ENCODE measurements at regions not wholly inside any gene's neighbourhood (a gene's known extent, or its start where the extent isn't known, plus 50 kb on each side); places are given as distances from the start of the nearest gene placed in this dataset.
"Not testable (repeated sequence)": the region's sequence is repeated elsewhere in the genome, so short reads cannot be mapped to it uniquely, and the experiment has no call there.

GRCh38 chr13:79859756-79860155, 378.8 kb downstream of the NDFIP2 start:
- no peak for DNase-seq

GRCh38 chr13:79853251-79853650, 372.3 kb downstream of the NDFIP2 start:
- DNase-seq: no peak

GRCh38 chr13:79851318-79851717, 370.4 kb downstream of the NDFIP2 start:
- DNase-seq: no peak

- DNase-seq: no peak
Measured at GRCh38 chr13:79847882-79848592, 367.1 kb downstream of the NDFIP2 start.

- DNase-seq: no peak
Measured at GRCh38 chr13:79846386-79846785, 365.4 kb downstream of the NDFIP2 start.

- DNase-seq: no peak
Measured at GRCh38 chr13:79837741-79838450, 356.9 kb downstream of the NDFIP2 start.

- not testable (repeated sequence) for DNase-seq
Measured at GRCh38 chr13:79836121-79836520, 355.2 kb downstream of the NDFIP2 start.

GRCh38 chr13:79834876-79835275, 353.9 kb downstream of the NDFIP2 start:
- DNase-seq: no peak

GRCh38 chr13:79833991-79834390, 353.0 kb downstream of the NDFIP2 start:
- DNase-seq: no peak

- DNase-seq: no peak
Measured at GRCh38 chr13:79831556-79831955, 350.6 kb downstream of the NDFIP2 start.

GRCh38 chr13:79830945-79831344, 350.0 kb downstream of the NDFIP2 start:
- no peak for DNase-seq

GRCh38 chr13:79830426-79830825, 349.5 kb downstream of the NDFIP2 start:
- no peak for DNase-seq

- DNase-seq: no peak
Measured at GRCh38 chr13:79829880-79830279, 348.9 kb downstream of the NDFIP2 start.

GRCh38 chr13:79825959-79826358, 345.0 kb downstream of the NDFIP2 start:
- no peak for DNase-seq

- DNase-seq: no peak
Measured at GRCh38 chr13:79815041-79815440, 334.1 kb downstream of the NDFIP2 start.

GRCh38 chr13:79812070-79812850, 331.3 kb downstream of the NDFIP2 start:
- no peak for DNase-seq

- no peak for DNase-seq
Measured at GRCh38 chr13:79811170-79811569, 330.2 kb downstream of the NDFIP2 start.

- DNase-seq: no peak
Measured at GRCh38 chr13:79810669-79811068, 329.7 kb downstream of the NDFIP2 start.

- DNase-seq: no peak
Measured at GRCh38 chr13:79810018-79810417, 329.1 kb downstream of the NDFIP2 start.

GRCh38 chr13:79808475-79808874, 327.5 kb downstream of the NDFIP2 start:
- DNase-seq: no peak

- DNase-seq: no peak
Measured at GRCh38 chr13:79807554-79807953, 326.6 kb downstream of the NDFIP2 start.

GRCh38 chr13:79806821-79807220, 325.9 kb downstream of the NDFIP2 start:
- DNase-seq: no peak

GRCh38 chr13:79805317-79805716, 324.4 kb downstream of the NDFIP2 start:
- no peak for DNase-seq

- DNase-seq: no peak
Measured at GRCh38 chr13:79803989-79804388, 323.0 kb downstream of the NDFIP2 start.
